ENCODE measurements at regions not wholly inside any gene's neighbourhood (a gene's known extent, or its start where the extent isn't known, plus 50 kb on each side); places are given as distances from the start of the nearest gene placed in this dataset.

- DNase-seq (no peak), ATAC-seq (ENCODE audit: poor library complexity) (no peak)
- Histone ChIP-seq H3K36me3 (ENCODE audit: insufficient read depth, low read length) (no peaks in the 10 kb centered on the region), H3K4me1 (ENCODE audit: insufficient read depth, low read length) (no peaks in the 10 kb centered on the region), H3K4me3 (ENCODE audit: low read length) (no peak overlapping the region), H3K9me3 (ENCODE audit: control insufficient read depth in 1 of 2, insufficient read depth in 1 of 2, low read length in 2 of 2) (no peaks in the 10 kb centered on the region), H3K27ac (ENCODE audit: low read depth in 1 of 2, low read length in 2 of 2) (no peak overlapping the region), H3K27me3 (ENCODE audit: control insufficient read depth in 1 of 2, insufficient read depth in 2 of 2, low read length in 2 of 2) (no peaks in the 10 kb centered on the region)
- ChIA-PET CTCF (no interaction called here), POLR2A (no interaction called here)
- Mint-ChIP-seq H3K27me3 (no peaks in the 10 kb centered on the region), H3K27ac (no peak overlapping the region), H3K4me3 (no peak overlapping the region), H3K36me3 (ENCODE audit: low read depth) (no peaks in the 10 kb centered on the region), H3K4me1 (ENCODE audit: low read depth) (no peaks in the 10 kb centered on the region), H3K9me3 (peaks cover 6% of the 10 kb centered on the region)
- intact Hi-C loops (cut with DNase I, micrococcal nuclease) = no loop called here
- no peak for TF ChIP-seq CTCF (IDR thresholded peaks at IDR 0.05)
Measured at GRCh38 chr4:57494821-57495220, 384.6 kb upstream of the IGFBP7 start.

GRCh38 chr4:57492251-57492878 lies 382.2 kb upstream of the IGFBP7 start:
- no peaks in the 10 kb centered on the region for H3K4me1 Mint-ChIP-seq (ENCODE audit: low read depth)
- CTCF ChIA-PET = no interaction called here
- Histone ChIP-seq H3K27ac (ENCODE audit: low read depth in 1 of 2, low read length in 2 of 2) (no peak overlapping the region), H3K36me3 (ENCODE audit: insufficient read depth, low read length) (no peaks in the 10 kb centered on the region), H3K4me1 (ENCODE audit: insufficient read depth, low read length) (no peaks in the 10 kb centered on the region), H3K27me3 (ENCODE audit: control insufficient read depth in 1 of 2, insufficient read depth in 2 of 2, low read length in 2 of 2) (no peaks in the 10 kb centered on the region), H3K9me3 (ENCODE audit: control insufficient read depth in 1 of 2, insufficient read depth in 1 of 2, low read length in 2 of 2) (no peaks in the 10 kb centered on the region), H3K4me3 (ENCODE audit: low read length) (no peak overlapping the region)
- no peak overlapping the region for H3K4me3 Mint-ChIP-seq
- no peak for TF ChIP-seq CTCF (IDR thresholded peaks at IDR 0.05)
- intact Hi-C loops (cut with DNase I, micrococcal nuclease) = no loop called here
- DNase-seq = no peak
- H3K27me3 Mint-ChIP-seq = no peaks in the 10 kb centered on the region
- H3K27ac Mint-ChIP-seq = no peak overlapping the region
- H3K9me3 Mint-ChIP-seq = peaks cover 6% of the 10 kb centered on the region
- no peak for ATAC-seq (ENCODE audit: poor library complexity)
- POLR2A ChIA-PET = no interaction called here
- H3K36me3 Mint-ChIP-seq (ENCODE audit: low read depth) = no peaks in the 10 kb centered on the region

GRCh38 chr4:57491388-57491787 lies 381.2 kb upstream of the IGFBP7 start:
- Mint-ChIP-seq H3K27ac (no peak overlapping the region), H3K4me1 (ENCODE audit: low read depth) (no peaks in the 10 kb centered on the region), H3K27me3 (no peaks in the 10 kb centered on the region), H3K9me3 (peaks cover 6% of the 10 kb centered on the region), H3K36me3 (ENCODE audit: low read depth) (no peaks in the 10 kb centered on the region), H3K4me3 (no peak overlapping the region)
- H3K9me3 ChIP-seq (ENCODE audit: control insufficient read depth in 1 of 2, insufficient read depth in 1 of 2, low read length in 2 of 2) = no peaks in the 10 kb centered on the region
- H3K27me3 ChIP-seq (ENCODE audit: control insufficient read depth in 1 of 2, insufficient read depth in 2 of 2, low read length in 2 of 2) = no peaks in the 10 kb centered on the region
- ChIA-PET CTCF (no interaction called here), POLR2A (no interaction called here)
- intact Hi-C loops (cut with DNase I, micrococcal nuclease) = no loop called here
- no peak for DNase-seq
- ATAC-seq (ENCODE audit: poor library complexity) = no peak
- no peaks in the 10 kb centered on the region for H3K4me1 ChIP-seq (ENCODE audit: insufficient read depth, low read length)
- H3K27ac ChIP-seq (ENCODE audit: low read depth in 1 of 2, low read length in 2 of 2) = no peak overlapping the region
- no peak for TF ChIP-seq CTCF (IDR thresholded peaks at IDR 0.05)
- no peak overlapping the region for H3K4me3 ChIP-seq (ENCODE audit: low read length)
- no peaks in the 10 kb centered on the region for H3K36me3 ChIP-seq (ENCODE audit: insufficient read depth, low read length)

All from CD4-positive, alpha-beta T cell (primary cell).